NCI-H1436 (cell line): ENCODE measurements at regions not wholly inside any gene's neighbourhood (a gene's known extent, or its start where the extent isn't known, plus 50 kb on each side); places are given as distances from the start of the nearest gene placed in this dataset.
"Not testable (repeated sequence)": the region's sequence is repeated elsewhere in the genome, so short reads cannot be mapped to it uniquely, and the experiment has no call there.

Source experiments
- DNase-seq: peaks from one replicate; lab custom pipeline; 2025; lab: John Stamatoyannopoulos, UW

DNA sequence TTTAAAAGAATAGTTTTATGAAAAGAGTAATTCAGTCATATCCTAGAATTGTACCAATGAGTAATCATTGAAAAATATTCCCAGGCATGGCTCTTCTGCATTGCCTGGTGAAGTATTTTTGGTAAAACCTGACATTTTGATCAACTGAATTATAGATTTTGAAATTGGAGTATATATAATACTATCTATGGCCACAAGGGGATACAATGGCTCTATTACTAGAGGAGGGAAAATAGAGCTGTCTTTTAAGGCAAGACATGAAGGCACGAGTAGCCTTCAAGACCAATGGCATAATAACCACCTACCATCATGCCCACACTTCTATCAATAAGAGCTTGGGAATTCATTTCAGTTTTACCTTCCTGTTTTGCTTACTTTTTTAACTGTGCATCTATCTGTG lies 1241.4 kb upstream of the TMEM132C start:
- no peak for DNase-seq

DNA sequence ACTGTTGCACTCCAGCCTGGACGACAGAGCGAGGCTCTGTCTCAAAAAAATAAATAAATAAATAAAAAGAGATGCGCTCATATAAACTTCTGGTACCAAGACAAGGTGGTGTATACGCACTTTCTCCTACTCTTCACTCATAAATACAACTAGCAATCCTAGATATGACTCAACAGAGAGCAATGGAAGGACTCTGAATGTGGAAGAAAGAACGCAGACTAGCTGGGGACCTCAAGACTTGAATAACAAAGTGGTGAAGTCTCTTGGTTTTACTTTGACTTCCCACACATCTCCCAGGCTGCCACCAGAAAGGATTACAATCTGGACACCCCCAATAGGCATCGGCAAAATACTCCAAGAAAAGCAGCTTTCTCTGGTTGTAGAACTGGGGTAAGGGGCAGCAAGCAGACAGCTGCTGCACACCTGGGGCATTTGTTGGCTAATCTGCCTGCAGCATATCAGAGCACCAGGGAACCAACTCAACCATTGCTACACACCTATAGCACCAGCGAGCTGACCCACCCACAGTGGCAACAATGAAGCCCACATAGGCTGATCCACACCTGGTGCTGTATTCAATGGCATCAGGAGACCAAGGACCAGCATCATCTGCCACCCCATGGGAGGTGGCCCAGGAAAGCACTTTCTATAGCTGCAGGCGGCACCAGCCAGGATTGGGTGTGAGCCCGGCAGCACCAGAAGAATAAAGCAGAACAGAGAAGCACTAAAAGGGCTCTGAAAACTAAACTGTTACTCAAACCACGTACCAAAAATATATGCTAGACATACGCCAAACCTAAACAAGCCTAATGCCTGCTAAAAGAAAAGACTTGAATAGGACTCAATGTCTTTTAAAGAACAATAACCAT lies 1231.7 kb upstream of the TMEM132C start:
- no peak for DNase-seq

DNA sequence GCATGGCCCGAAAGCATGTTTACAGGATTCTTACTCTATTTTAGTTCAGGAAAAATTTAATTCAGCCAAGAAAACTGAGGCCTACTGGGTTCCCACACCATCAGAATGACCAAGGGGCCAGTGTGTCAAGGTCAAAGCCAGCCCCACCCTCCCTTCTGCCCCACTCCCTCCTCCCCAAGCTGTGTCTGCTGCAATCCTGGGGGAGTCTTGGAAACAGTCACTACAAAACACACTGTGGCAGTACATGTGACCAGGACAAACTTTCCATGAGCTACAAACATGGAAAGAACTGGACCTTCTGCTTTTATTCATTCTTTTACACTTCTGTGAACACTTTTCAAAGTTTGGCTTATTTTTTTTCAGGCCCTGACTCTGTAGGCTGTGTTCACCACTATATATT lies 1228.8 kb upstream of the TMEM132C start:
- DNase-seq = no peak

DNA sequence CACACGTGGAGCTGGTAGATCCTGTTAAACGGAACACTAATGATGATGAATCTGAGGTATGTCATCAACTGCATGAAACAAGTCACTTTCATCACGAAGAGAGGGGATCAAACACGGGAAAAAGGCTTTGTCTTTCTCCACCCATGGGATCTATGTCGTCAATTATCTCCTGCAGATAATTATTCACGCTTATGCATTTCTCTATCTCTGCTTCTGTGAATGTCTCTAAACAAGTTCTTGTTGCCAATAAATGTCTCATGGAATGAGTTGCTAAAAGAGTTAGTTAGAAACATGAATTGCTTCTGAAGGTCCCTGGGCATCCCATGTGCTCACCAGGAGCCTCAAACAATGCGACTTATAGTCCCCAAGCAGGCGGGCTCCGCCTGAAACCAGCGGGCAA lies 1228.2 kb upstream of the TMEM132C start:
- no peak for DNase-seq

DNA sequence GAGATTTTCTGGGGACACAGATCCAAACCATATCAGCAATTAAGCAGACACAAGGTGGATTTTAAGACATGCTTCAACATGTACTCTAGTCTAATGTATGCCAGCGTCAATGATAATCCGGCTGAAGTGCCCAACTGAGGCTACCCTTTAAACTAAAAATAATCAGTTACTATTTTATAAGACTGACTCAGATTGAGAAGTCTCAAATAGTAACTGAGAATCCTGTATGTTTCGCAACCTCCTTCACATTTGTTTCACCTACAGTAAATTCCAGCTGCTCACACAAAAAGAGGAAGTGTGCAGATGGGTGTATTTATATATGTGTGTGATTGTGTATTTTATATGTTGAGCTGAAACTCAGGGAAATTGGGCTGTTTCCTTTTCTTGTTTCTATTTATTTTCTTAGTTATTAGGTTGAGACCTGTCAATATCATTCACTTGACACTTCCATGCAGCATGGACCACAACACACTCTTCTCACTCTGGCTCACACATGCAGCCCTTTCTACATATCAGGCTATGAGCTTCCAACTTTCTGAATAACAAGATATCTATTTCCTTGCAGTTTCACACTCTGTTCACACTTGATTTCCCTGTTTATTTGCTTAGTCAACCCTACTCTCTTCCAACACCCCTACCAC lies 1224.9 kb upstream of the TMEM132C start:
- DNase-seq = no peak

DNA sequence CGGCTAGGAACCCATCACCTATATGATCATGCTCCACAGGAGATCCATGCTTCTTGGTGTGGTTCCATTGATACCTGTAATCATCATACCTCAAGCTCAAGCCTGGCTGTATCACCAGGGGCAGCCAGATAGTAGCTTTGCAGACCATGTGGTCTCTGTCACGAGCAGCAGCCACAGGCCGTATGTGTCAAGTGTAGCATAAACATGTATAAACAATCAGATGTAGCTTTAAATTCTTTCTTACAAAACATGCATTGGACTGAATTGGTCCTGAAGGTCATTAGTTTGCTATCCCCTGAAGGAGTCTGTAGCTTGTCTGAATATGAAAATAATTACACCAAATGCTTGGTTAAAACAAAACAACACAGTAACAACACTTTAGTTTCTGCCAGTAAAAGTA lies 1223.2 kb upstream of the TMEM132C start:
- DNase-seq = no peak

DNA sequence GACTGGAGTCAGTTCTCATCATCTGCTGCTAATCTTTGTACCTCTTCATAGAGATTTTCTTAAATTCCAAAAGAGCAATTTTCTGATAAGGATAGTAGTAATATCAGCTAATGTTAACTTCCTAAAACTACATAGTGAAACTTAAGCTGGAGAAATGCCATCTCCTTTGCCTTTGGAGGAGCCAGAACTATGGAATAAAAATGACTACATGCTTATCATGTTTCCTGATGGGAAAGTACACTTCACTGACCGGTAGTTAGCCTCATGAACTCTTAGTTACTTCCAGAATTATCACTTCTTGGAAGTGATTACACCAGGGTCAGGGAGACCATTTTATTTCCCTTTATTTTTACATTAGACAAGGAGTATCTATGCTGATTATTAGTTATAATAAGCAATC lies 1222.1 kb upstream of the TMEM132C start:
- DNase-seq = no peak

DNA sequence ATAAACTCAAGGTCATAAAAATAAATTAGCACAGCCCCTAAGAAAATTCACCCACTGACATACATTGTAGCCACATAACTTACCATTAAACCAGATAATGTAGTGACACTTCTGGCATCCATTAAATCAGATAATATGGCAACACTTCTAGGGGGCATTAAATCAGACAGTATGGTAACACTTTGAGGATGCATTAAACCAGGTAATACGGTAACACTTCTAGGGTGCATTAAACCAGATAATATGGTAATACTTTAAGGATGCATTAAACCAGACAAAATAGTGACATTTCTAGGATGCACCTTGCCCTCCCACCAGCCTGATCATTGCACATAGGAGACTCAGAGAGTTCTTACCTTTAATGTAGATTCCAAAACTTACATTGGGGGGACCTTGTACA lies 1220.5 kb upstream of the TMEM132C start:
- DNase-seq = no peak

DNA sequence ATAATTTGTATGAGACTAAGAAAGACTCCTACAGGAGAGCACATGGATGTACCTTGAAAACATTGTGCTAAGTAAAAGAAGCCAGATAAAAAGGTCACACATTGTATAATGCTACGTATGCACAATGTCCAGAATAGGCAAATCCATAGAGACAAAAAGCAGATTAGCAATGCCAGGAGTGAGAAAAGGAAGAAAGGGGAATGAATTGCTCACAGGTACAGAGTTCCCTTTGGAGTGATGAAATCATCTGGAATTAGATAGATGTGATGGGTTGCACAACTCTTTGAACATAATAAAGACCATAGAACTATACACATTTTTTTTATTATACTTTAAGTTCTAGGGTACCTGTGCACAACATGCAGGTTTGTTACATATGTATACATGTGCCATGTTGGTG lies 1218.9 kb upstream of the TMEM132C start:
- no peak for DNase-seq

DNA sequence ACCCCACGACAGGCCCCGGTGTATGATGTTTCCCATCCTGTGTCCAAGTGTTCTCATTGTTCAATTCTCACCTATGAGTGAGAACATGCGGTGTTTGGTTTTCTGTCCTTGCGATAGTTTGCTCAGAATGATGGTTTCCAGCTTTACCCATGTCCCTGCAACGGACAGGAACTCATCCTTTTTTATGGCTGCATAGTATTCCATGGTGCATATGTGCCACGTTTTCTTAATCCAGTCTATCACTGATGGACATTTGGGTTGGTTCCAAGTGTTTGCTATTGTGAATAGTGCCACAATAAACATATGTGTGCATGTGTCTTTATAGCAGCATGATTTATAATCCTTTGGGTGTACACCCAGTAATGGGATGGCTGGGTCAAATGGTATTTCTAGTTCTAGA lies 1218.4 kb upstream of the TMEM132C start:
- DNase-seq = not testable (repeated sequence)

DNA sequence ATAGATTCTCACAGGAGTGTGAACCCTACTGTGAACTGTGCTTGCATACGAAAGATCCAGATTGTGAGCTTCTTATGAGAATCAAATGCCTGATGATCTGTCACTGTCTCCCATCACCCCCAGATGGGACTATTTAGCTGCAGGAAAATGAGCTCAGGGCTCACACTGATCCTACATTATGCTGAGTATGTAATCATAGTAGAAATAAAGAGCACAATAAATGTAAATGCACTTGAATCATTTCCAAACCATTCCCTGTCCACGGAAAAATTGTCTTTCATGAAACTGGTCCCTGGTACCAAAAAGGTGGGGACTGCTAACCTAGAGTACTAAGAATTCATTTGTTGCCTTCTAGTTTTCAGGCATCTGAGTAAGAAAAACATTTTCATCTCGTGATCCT lies 1215.8 kb upstream of the TMEM132C start:
- DNase-seq = no peak

DNA sequence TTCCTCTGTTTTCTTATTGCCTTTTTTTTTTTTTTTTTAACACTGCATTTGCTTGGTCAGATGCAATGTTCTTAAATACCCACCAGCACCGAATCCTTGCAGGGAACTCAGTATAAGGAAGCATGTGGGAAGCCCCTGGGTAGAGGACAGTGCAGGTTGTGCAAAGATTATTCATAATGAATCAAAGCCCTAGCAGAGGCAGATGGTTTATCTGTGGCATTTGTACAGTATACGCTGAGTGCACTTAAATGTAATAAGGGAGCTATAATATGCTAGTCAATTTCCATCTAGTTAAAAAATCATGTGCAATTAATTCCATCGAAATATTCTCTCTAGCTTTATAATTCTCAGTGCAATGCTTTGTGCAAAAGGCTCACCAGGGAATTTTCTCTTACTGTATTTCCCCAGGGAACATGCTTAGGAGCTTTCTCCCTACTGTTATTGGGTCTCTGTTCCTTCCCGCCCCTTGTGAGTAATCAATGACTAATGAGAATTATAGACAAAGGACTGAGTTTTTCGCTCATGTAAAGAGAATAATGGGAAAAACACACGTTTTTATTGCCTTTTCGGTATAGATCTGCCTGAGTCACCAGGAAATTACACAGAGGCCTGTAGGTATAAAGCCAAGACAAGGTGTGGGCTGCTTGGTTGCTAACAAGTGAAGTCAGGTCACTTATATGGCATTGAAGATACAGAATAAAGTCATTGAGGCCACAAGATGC lies 1214.3 kb upstream of the TMEM132C start:
- peak; percentile 68 for DNase-seq

DNA sequence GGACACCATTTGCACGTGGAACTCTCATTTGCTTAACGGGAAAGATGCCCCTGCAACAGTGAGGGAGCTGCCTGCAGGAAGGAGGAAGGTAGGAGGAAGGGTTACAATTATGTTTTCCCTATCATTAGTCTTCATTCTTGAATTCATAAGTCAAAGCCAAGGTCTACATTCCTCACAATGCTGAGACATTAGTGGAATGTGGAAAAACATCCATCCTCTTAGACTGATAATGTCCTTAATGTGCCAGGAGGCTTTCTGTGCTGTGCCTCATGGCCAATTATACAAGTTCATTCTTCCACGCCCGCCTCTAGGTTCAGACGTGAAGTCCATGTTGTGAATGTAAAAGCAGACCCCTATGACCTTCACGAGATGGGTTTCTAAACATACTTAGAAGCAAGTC lies 1212.4 kb upstream of the TMEM132C start:
- DNase-seq = no peak

DNA sequence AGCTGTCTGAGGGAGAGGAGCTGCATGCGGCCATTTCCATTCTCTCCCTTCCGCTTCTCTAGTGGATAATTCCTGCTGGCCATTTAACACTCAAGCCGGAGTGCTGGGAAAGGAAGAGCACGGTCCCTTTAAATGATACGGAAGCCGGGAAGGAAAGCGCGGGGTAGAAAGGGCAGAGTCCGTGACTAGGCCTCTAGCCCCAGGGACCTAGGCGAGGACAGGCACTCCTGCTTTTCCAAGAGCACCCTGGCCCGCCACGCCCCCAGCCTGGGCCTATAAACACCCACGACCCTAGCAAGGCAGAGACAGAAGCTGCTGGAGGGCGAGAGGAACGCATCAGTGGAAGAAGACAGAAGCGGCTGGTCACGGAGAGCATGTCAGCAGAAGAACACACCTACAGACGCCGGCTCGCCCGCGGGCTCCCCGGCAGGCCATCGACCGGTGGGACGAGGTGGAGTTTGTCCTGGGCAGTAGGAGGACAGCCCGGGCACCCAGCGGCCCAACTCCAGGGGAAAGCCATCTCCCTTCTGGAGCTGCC lies 1206.6 kb upstream of the TMEM132C start:
- DNase-seq = peak; percentile 59

DNA sequence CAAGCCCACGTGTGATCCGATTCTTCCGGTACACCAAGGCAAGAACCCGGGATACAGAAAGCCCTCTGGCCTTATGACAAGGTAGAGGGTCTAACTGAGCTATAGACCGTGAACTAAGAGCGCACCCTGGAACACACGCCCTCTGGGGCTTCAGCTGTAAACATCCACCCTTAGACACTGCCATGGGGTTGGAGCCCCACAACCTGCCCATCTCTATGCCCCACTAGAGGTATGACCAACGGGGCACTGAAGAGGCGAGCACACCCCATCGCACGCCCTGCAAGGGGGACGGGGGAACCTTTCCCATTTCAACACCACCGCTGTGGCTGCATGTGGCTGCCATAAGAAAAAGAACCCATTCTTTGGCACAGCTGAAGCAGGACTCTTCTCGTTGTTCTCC lies 1206.0 kb upstream of the TMEM132C start:
- DNase-seq = no peak

DNA sequence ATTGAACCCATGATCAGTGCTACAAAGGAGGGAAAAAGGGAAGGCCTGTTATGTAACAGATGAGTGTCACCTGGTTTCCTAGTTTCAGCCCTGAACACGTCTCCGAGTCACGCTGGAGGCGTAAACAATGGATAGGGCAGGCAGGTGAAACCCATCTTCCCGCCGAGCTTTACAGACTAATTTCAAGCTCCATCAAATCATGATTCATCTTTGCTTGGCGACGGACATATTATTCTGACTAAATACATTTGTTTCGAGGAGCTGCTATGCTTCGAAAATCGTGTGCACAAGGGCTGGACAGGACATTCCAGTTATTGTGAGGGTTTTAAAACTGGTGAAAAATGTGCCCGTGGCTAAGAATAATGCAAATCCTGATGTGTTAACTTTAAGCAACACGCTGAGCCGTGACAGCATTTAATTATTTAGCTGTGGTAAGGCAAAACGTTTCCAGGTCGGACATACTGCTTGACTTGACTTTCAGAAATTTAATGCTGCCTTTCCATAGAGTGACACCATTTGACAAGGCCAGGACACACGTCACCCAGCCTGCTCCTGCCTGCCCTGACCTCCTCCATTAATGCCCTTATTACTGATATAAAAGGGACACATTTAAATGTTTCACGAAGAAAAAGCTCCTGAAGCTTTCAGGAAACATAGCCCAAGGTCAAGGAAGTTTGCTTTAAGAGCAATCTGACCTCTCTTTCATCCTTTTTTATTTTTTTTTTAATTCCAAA lies 1203.5 kb upstream of the TMEM132C start:
- peak; percentile 78 for DNase-seq

DNA sequence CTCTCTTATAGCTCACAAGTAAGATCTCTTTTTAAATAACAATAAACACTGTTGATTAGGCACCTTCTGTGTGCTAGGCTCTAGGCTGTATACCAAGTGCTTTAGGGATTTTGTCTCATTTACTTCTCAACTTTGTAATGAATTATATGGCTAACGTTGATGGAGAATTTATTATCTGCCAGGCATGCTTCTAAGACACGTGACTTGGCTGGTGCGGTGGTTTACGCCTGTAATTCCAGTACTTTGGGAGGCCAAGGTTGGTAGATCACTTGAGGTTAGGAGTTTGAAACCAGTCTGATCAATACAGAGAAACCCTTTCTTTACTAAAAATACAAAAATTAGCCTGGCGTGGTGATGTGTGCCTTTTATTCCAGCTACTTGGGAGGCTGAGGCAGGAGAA lies 1202.8 kb upstream of the TMEM132C start:
- DNase-seq = no peak

DNA sequence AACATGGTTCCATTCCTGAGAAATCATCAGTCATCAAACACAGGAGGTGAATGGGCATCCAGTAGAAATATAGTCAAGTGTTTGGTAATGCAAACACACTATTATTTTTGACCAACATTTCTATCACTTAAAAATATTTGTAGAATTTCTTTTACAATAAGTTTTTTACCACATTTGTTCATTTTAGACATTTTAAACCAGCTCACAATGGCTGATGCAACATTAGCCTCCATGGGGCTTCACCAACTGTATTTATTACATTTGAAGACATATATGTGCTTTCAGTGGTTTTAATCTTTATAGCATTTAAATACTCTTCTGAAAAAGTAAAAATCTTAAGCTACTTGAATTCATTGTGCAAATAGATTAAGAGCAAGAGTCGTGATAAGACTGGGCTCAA lies 1201.4 kb upstream of the TMEM132C start:
- DNase-seq = no peak

DNA sequence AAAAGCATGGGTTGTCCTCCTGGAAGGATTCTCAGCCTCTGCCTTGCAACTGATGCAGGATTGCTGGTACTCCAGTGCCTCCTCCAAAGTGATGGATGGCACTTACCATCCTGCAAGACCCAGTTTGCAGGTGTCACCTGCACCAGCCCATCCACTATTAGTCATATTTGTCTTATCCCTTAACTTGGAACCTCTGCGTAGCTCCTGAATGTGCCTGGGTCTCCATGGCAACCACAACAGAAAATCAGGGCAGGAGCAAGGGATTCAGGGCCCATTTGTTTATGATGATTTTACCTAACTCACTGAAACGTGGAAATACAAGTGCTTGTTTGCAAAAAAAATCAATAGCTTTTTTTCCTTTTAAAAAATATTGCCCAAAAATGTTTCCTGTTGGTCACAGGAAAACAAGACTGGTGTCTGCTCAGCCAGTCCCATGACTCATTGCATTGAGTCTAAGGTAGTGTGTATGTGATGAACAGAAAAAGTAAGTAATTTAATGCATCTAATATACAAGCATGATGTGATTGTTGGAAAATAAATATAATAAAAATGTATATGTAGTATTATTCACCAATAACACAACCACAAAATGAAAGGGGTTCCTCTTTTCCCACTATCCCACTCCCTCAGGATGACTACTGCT lies 1196.3 kb upstream of the TMEM132C start:
- no peak for DNase-seq

DNA sequence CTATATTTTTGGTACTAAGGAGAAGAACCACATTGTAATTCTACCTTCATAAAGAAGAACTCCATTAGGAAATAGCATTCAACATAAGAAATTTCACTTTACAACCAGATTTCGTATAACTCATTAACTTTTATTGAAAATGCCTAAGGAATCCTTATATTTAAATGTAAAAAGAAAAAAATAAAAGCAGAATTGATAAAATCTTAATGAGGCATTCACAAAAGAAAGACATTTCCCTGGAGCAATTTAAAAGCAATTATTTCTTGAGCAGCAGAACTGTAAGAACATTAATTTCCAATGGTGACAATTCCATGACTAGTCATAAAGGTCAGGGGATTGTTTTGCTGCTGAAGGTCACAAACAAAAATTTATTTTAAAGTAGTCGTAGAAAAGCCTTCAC lies 1192.8 kb upstream of the TMEM132C start:
- DNase-seq = no peak

DNA sequence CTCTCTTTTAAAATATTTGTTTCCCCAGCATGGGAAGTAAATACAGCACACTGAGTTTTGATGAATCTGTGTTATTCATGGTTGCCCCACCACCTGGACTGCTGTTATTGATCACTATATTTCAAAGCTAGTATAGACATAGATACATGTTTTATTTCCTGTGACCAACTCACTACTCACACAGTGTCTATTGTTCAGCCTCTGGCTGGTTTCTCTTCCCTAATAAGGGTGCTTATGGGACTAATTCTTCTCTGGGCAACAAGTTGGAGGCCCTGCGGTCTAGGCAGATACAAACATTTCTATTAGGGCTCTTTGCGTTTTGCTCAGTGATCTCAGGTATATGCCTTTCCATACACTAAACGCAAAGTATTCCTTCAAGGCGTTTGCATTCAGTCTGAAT lies 1191.0 kb upstream of the TMEM132C start:
- DNase-seq = no peak
